Fibroblast of mammary gland (primary cell): ENCODE measurements at regions not wholly inside any gene's neighbourhood (a gene's known extent, or its start where the extent isn't known, plus 50 kb on each side); places are given as distances from the start of the nearest gene placed in this dataset.
A peak's percentile ranks its signal among the peaks of the same experiment; 100 is the strongest.

ENCODE experiments used
- DNase-seq: peaks from one replicate; pipeline ENCODE4 v3.0.0-alpha.2; 2010; ENCODE audit warnings: low read depth
- H3K4me3 ChIP-seq: 2 replicates; pipeline ENCODE4 v1.5.1; 2011; ENCODE audit warnings: low read depth, mild to moderate bottlenecking, low read length, moderate library complexity; ENCODE audit not compliant: control insufficient read depth
- CTCF ChIP-seq: conservative IDR thresholded peaks from 2 replicates; pipeline ENCODE4 v1.5.1; 2011; ENCODE audit warnings: low read depth, low read length, inconsistent platforms; ENCODE audit not compliant: control insufficient read depth, insufficient read depth

- TF ChIP-seq CTCF = no peak
- no peak for DNase-seq
- H3K4me3 ChIP-seq = no peak overlapping the region
Measured at GRCh38 chr4:180630012-180630665, 1613.1 kb upstream of the TENM3 start.

- DNase-seq = no peak
- TF ChIP-seq CTCF = no peak
- no peak overlapping the region for H3K4me3 ChIP-seq
Measured at GRCh38 chr4:180634306-180634705, 1608.9 kb upstream of the TENM3 start.

GRCh38 chr4:180635281-180635680 lies 1607.9 kb upstream of the TENM3 start:
- no peak for DNase-seq
- no peak for TF ChIP-seq CTCF

GRCh38 chr4:180636696-180637404 lies 1606.4 kb upstream of the TENM3 start:
- DNase-seq = peak; percentile 21

More at GRCh38 chr4:180635281-180635680, 1607.9 kb upstream of the TENM3 start:
- no peak overlapping the region for H3K4me3 ChIP-seq

GRCh38 chr4:180637616-180638015 lies 1605.6 kb upstream of the TENM3 start:
- H3K4me3 ChIP-seq = no peak overlapping the region
- no peak for DNase-seq
- no peak for TF ChIP-seq CTCF

More at GRCh38 chr4:180636696-180637404, 1606.4 kb upstream of the TENM3 start:
- TF ChIP-seq CTCF = no peak
- H3K4me3 ChIP-seq = no peak overlapping the region

GRCh38 chr4:180640193-180640592 lies 1603.0 kb upstream of the TENM3 start:
- no peak for DNase-seq
- H3K4me3 ChIP-seq = no peak overlapping the region
- TF ChIP-seq CTCF = no peak
